ENCODE measurements at regions not wholly inside any gene's neighbourhood (a gene's known extent, or its start where the extent isn't known, plus 50 kb on each side); places are given as distances from the start of the nearest gene placed in this dataset.

GRCh38 chr1:96990136-96990535, 268.6 kb downstream of the PTBP2 start:
- ChIA-PET POLR2A (no interaction called here), CTCF (no interaction called here)
- H3K36me3 ChIP-seq (ENCODE audit: control insufficient read depth, insufficient read depth, low read length): no peaks in the 10 kb centered on the region
- DNase-seq (ENCODE audit: low read depth): no peak
- no peak for TF ChIP-seq CTCF (IDR thresholded peaks at IDR 0.05; ENCODE audit: insufficient read depth, low read depth, low read length)
- H3K27me3 ChIP-seq (ENCODE audit: control insufficient read depth, insufficient read depth, low read length): no peaks in the 10 kb centered on the region
- no peak overlapping the region for H3K4me3 ChIP-seq (ENCODE audit: low read depth, low read length)

DNA sequence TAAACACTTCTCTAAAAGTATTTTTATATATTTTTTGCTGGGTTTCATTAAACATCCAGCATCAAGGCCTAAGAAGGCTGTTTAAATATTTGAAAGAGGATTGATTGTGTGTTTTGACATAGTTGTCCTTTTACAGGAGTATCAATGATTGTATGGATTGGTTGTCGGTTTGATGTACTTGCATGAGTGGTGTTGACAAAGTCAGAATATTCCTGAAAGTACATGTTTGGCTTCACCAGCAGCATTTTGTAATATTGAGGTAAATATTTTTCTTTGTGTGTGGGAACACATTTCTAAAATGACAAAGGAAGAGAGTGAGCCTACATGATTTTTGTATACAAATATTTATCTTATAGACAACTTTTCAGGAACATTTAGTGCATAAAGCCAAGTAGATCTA, 269.7 kb downstream of the PTBP2 start:
- POLR2A ChIA-PET: no interaction called here
- TF ChIP-seq CTCF (IDR thresholded peaks at IDR 0.05; ENCODE audit: insufficient read depth, low read depth, low read length): no peak
- CTCF ChIA-PET: no interaction called here
- no peaks in the 10 kb centered on the region for H3K27me3 ChIP-seq (ENCODE audit: control insufficient read depth, insufficient read depth, low read length)
- H3K36me3 ChIP-seq (ENCODE audit: control insufficient read depth, insufficient read depth, low read length): no peaks in the 10 kb centered on the region
- no peak for DNase-seq (ENCODE audit: low read depth)
- no peak overlapping the region for H3K4me3 ChIP-seq (ENCODE audit: low read depth, low read length)

DNA sequence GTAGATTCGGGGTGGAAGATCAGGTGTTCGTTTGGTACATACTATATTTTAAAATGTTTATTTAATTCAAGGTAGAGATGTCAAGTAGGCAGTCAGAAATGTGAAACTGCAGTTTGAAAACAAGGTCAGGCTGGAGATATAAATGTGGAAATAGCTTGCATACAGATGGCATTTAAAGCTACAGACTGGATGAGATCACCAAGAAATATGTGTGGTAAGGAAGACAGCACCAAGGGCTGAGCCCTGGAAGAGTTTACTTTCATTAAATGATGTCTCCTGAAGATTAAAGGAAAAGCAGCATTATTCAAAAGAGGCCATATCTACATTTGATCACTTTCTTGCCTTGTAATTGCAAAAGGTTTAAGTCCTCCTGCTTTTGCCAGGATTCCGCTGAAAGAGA, 271.3 kb downstream of the PTBP2 start:
- TF ChIP-seq CTCF (IDR thresholded peaks at IDR 0.05; ENCODE audit: insufficient read depth, low read depth, low read length): no peak
- H3K27me3 ChIP-seq (ENCODE audit: control insufficient read depth, insufficient read depth, low read length): no peaks in the 10 kb centered on the region
- no peaks in the 10 kb centered on the region for H3K36me3 ChIP-seq (ENCODE audit: control insufficient read depth, insufficient read depth, low read length)
- no peak for DNase-seq (ENCODE audit: low read depth)
- ChIA-PET POLR2A (no interaction called here), CTCF (no interaction called here)
- H3K4me3 ChIP-seq (ENCODE audit: low read depth, low read length): no peak overlapping the region

GRCh38 chr1:96995351-96995750, 273.8 kb downstream of the PTBP2 start:
- no peak for TF ChIP-seq CTCF (IDR thresholded peaks at IDR 0.05; ENCODE audit: insufficient read depth, low read depth, low read length)
- Histone ChIP-seq H3K27me3 (ENCODE audit: control insufficient read depth, insufficient read depth, low read length) (no peaks in the 10 kb centered on the region), H3K4me3 (ENCODE audit: low read depth, low read length) (no peak overlapping the region), H3K36me3 (ENCODE audit: control insufficient read depth, insufficient read depth, low read length) (no peaks in the 10 kb centered on the region)
- no peak for DNase-seq (ENCODE audit: low read depth)
- ChIA-PET POLR2A (no interaction called here), CTCF (interaction anchor here (0.7 to 1.6 kb wide), 2 partner anchors 12 to 1254 kb away, joined by 3 to 7 read pairs; no protein-coding TSS in a partner anchor)

DNA sequence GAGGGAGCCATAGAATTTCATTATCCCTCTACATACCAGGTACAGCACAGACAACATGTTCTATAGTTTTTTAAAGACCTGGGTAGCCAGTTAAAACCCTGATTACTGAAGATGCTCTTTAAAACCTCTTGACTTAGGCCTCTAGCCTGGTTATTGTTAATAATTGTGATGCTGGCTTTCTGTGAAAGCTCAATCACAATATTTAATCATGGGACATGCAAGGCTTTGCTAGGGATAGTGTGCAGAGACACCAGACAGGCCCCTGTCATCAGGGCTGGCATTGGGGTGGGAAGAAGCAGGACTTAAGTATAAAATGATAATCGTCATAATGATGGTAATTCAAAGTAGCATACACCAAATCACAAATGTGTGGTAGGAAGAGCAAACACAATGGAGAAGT, 274.4 kb downstream of the PTBP2 start:
- no peak for TF ChIP-seq CTCF (IDR thresholded peaks at IDR 0.05; ENCODE audit: insufficient read depth, low read depth, low read length)
- Histone ChIP-seq H3K4me3 (ENCODE audit: low read depth, low read length) (no peak overlapping the region), H3K36me3 (ENCODE audit: control insufficient read depth, insufficient read depth, low read length) (no peaks in the 10 kb centered on the region), H3K27me3 (ENCODE audit: control insufficient read depth, insufficient read depth, low read length) (no peaks in the 10 kb centered on the region)
- ChIA-PET POLR2A (no interaction called here), CTCF (no interaction called here)
- DNase-seq (ENCODE audit: low read depth): no peak
